H1 (cell line): ENCODE measurements at regions not wholly inside any gene's neighbourhood (a gene's known extent, or its start where the extent isn't known, plus 50 kb on each side); places are given as distances from the start of the nearest gene placed in this dataset.

Experiments used
- MAFK ChIP-seq: IDR thresholded peaks from 2 replicates; pipeline ENCODE4 v1.6.1; 2012; ENCODE audit warnings: low read depth, mild to moderate bottlenecking, improper control_type of control experiment, low read length
- SP2 ChIP-seq: IDR thresholded peaks from 2 replicates; pipeline ENCODE4 v1.6.1; 2012; ENCODE audit warnings: mild to moderate bottlenecking, low read length, inconsistent platforms

GRCh38 chr20:3297079-3297378, 58.0 kb upstream of the SLC4A11 start (continued):
- TF ChIP-seq SP2 (no peak), MAFK (no peak)
